GM04503 (cell line): ENCODE measurements at regions not wholly inside any gene's neighbourhood (a gene's known extent, or its start where the extent isn't known, plus 50 kb on each side); places are given as distances from the start of the nearest gene placed in this dataset.

Source experiments
- DNase-seq: peaks from one replicate; pipeline ENCODE4 v3.0.0-alpha.2; 2012; ENCODE audit warnings: low read depth

GRCh38 chr11:128262463-128263345 is 324.7 kb downstream of the ETS1 start:
- DNase-seq: no peak

DNA sequence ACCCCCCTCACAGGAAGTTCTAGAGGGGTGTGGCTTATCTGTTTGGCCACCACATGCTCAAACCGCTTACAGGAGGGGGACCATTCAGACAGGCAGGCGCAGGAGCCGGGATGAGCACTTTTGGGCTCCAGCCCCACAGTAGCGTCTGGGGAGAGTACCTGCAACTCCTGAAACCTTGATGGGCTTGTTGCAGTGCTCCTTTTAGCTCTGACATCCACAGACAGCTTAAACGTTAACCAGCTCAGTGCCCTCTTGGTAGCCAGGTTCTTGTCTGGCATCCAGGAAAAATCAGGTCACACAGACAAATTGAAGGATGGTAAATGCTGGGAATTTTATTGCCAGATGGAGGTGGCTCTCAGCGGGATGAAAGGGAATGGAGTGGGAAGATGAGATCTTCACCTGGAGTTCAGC is 326.3 kb downstream of the ETS1 start:
- DNase-seq: no peak

- DNase-seq: no peak
Observed at GRCh38 chr11:128260398-128260797, 327.0 kb downstream of the ETS1 start.

DNA sequence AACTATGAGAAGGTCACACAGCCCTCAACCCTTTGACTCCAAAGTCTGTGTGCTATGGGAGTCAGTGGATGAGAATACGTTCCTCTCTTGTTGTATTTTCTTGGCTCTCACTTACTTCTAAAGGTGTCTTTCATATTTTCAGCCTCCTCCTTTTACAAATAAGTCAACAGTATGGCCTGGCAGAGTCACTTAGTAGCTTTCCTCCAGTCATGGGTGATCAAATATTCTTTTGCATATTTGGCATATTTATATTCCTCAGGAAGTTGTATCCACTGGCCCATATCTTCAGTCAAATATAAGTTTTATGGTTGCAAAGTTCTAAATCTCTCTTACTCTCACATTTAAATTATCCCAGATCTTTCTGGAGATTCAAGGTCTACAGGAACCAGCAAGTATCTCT is 327.5 kb downstream of the ETS1 start:
- DNase-seq: no peak

DNA sequence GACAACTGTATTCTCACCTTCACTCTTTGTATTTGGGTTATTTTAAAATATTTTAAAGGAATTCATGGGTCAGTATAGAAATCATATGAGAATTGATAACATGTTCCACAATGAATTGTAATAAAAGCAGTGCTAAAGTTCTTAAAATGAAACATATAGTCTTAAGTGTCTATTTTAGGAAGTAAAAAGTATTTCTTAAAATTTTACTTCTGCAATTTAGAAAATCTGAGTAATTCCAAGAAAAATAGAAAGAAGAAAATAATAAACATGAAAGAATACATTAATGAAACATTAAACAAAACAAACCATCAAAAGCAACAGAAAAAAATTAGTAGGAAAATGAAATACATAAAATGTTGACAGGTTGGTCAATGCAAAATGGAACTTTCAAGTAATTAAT is 332.4 kb downstream of the ETS1 start:
- DNase-seq: no peak

DNA sequence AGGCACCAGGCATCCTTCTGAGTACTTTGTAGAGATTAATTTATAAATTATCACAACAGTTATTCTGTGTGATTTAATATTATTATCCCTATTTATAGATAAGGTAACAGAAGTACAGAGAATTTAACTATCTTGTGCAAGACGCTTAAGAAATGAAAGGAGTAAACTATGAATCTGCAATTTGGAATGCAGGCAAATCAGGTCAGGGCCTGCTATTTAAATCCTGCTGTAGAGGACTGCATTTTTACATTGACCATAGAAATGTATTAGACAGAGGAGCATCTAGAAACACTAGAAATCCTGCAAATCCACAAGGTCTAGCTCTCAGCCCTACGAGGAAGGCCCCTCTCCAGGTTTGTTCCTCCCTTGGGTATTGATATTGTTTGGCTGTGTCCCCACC is 336.2 kb downstream of the ETS1 start:
- no peak for DNase-seq

- DNase-seq: no peak
Observed at GRCh38 chr11:128250482-128250881, 336.9 kb downstream of the ETS1 start.

- DNase-seq: peak; percentile 27
Observed at GRCh38 chr11:128246810-128247594, 340.4 kb downstream of the ETS1 start.

- peak; percentile 46 for DNase-seq
Observed at GRCh38 chr11:128246364-128246801, 341.0 kb downstream of the ETS1 start.

DNA sequence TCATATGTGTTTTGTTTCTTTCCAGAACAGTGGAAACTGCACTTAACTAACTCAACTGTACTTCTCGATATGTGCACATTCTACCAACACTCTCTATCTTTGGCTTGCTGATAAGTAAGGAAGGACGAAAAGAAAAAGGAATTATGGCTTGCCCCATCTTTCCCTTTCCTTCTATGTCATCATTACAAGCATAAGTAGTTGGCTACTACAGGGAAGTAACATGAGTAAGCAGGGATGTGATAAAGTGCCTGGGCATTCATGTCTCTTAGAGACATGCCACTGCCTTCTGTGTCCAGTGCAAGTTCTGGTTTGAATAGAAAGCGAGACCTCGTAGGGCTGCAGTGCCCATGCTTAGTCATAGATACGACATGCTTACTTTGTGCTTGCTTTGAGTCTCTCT is 342.5 kb downstream of the ETS1 start:
- no peak for DNase-seq

DNA sequence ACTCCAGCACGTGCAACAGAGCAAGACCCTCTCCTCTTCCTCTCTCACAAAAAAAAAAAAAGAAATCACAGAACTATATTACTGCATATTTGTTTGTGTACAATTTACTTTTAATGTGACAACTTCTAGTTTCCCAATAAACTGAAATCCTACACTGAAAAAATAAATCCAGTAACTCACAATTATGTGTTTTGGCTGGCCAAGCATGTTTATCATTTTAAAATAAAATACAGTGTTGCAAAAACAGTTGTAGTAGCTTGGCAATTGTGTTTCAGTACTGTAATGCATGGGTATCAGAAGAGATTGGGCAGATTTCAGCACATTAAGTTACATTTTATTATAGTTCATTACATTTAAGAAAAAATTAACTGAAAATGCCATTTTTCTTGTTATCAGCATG is 344.9 kb downstream of the ETS1 start:
- no peak for DNase-seq

DNA sequence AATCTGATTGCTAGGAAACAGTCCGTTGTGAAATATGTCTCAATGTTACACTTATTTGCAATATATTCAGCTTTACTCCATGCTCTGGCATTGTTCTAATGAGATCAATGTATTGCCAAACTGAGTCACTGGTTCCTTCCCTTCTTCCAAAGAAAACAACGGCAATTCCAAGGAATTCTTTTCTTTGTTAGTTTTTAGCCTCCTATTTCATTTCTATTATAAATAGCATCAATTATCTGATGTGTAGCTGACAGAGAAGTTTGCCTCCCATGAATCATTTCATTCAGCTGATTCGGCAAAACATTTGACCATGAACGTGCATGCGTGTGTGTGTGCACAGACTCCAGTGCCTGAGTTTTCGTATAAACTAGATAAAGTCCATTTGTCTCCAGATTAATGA is 346.8 kb downstream of the ETS1 start:
- DNase-seq: no peak

- no peak for DNase-seq
Observed at GRCh38 chr11:128239306-128239705, 348.1 kb downstream of the ETS1 start.

DNA sequence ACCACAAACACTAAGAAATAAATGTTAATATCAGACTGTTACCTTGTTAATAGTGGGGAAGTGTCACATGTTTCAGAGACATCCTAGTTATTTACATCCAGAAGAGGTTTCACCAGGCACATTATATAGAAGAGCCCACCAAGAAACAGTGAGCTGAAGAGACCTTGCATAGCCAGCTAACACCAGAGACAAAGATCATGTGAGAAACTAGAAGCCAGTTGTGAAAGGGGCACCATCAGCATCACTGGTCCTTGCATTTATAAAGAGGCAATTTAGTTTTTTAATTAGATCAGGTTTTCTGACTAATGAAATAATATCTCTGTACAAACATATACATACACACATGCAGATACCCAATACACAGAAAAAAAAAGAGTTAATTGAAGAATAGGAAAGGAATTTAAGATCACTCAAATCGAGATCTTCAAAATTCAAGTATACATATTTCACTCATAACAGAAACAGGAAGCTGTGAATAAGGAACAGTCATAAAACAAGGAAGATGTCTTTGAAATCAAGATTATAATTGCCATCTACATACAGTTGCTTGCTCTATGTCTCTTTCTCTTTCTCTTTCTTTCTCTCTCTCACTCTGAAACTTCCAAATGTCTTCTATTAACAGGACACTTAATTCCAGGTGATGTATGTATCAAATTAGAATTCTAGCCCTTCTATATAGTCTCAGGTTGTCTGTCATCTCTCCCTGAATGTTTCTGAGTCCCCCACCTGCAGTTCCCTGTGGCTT is 348.7 kb downstream of the ETS1 start:
- no peak for DNase-seq

DNA sequence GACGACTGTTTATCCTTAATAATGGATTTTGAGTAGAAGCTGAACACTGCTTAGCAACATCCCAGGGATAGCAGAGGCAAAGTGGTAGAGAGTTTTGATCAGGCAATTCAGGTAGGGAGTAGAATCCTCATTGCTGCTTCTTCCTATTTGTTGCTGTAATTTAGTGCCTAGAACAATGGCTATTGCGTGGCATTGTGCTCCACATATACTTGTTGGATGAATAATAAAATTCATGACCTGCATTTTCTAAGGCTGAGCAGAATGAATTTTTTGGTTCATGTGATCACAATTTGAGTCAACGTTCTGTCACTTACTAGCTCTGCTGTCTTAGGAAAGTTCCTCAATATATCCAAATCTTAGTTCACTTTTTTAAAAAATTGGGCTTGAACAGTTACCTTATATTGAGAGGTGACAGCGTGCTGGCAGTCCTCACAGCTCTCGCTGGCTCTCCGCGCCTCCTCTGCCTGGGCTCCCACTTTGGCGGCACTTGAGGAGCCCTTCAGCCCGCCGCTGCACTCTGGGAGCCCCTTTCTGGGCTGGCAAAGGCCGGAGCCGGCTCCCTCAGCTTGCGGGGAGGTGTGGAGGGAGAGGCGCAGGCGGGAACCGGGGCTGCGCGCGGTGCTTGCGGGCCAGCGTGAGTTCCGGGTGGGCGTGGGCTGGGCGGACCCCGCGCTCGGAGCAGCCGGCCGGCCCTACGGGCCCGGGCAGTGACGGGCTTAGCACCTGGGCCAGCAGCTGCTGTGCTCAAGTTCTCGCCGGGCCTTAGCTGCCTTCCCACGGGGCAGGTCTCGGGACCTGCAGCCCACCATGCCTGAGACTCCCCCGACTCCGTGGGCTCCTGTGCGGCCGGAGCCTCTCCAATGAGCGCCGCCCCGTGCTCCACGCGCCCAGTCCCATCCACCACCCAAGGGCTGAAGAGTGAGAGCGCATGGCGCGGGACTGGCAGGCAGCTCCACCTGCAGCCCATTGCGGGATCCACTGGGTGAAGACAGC is 350.6 kb downstream of the ETS1 start:
- DNase-seq: no peak

- DNase-seq: no peak
Observed at GRCh38 chr11:128235958-128236357, 351.4 kb downstream of the ETS1 start.

GRCh38 chr11:128235426-128235825 is 351.9 kb downstream of the ETS1 start:
- DNase-seq: no peak

DNA sequence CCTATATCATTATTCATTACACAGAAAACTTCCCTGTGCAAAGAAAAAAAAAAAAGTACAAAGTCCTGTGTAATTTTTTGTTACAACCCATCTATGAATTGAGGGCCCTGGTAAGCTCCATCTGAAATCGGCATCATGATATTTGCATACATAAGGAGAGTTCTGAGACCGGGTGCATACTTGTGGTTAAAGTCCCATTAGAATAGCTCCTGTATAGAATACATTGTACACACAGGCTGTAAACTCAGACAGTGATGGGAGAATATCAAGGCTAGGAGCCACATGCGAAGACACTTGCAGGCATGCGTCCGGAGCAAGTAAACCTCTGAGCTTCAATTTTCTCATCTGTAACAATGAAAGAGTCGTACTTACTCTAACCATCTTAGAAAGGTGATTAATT is 353.2 kb downstream of the ETS1 start:
- DNase-seq: no peak

GRCh38 chr11:128232588-128232987 is 354.8 kb downstream of the ETS1 start:
- no peak for DNase-seq

DNA sequence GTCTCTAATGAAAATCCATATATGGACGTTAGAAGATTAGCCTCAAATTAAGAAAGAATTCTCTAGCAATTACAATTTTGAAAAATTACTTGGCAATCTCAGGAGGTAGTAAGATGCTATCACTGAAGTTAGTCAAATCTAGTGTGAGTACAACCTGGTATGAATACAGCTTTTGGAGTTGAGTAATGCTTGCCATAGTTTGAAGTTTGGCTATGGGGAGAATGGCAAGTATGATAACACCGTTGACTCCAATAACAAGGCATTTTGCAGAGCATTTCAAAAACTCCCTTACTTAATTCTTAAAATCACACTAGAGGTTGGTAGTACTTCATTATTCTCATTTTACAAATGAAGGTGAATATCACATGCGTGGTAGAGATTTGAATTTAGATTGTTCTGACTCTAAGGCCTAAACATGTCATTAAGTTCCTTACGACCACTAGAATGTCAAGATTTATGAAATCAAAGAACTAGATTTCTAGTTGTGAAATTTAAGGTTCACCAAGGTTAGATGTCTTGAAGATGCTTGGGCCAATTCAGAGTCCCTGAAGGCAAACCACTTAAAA is 355.4 kb downstream of the ETS1 start:
- DNase-seq: no peak

GRCh38 chr11:128227466-128227865 is 359.9 kb downstream of the ETS1 start:
- DNase-seq: no peak
